Panc1 (cell line): ENCODE measurements at regions not wholly inside any gene's neighbourhood (a gene's known extent, or its start where the extent isn't known, plus 50 kb on each side); places are given as distances from the start of the nearest gene placed in this dataset.

ENCODE experiments used
- ATAC-seq: fragments of 200-7000 bp; cut with Tn5 transposase; 2 replicates; pipeline ENCODE4 v1.9.1; 2020; ENCODE audit warnings: mild to moderate bottlenecking, moderate library complexity
- BruUV-seq: library from RNA; stranded (reverse); fragments of 400-500 nt; replicated peaks from 2 replicates; lab custom pipeline; 2021; lab: Mats Ljungman, UMichigan
- CTCF ChIA-PET: fragments of 300-600 bp; sonication (Branson Sonifier 250); formaldehyde crosslinking; loops from one replicate; lab custom pipeline; 2022; ENCODE audit warnings: antibody characterized with exemption; lab: Charles Lee
- POLR2A ChIA-PET: fragments of 300-600 bp; sonication (Branson Sonifier 250); formaldehyde crosslinking; loops from one replicate; lab custom pipeline; 2022; ENCODE audit warnings: antibody characterized with exemption; lab: Charles Lee
- DNase-seq: peaks from one replicate; pipeline ENCODE4 v3.0.0-alpha.2; 2010; ENCODE audit warnings: low read depth, low spot score
- H3K27ac ChIP-seq: 2 replicates; pipeline ENCODE4 v1.5.1; 2011; ENCODE audit warnings: mild to moderate bottlenecking, low read length, inconsistent platforms
- H3K27me3 ChIP-seq: fragments of 200-500 bp; sonication (Bioruptor generic); 2 replicates; pipeline ENCODE4 v1.6.0; 2014; ENCODE audit warnings: low read length, inconsistent platforms; ENCODE audit not compliant: control insufficient read depth, insufficient read depth
- H3K36me3 ChIP-seq: fragments of 200-500 bp; sonication (Bioruptor generic); 2 replicates; pipeline ENCODE4 v1.5.1; 2014; ENCODE audit warnings: inconsistent platforms, mild to moderate bottlenecking, low read length, moderate library complexity; ENCODE audit not compliant: control insufficient read depth, insufficient read depth
- H3K4me1 ChIP-seq: 2 replicates; pipeline ENCODE4 v1.5.1; 2011; ENCODE audit warnings: inconsistent platforms, mild to moderate bottlenecking, low read length, moderate library complexity; ENCODE audit not compliant: control insufficient read depth, insufficient read depth
- H3K4me3 ChIP-seq, 2 experiments: 2 replicates each; pipeline ENCODE4 v1.5.1; 2011 to 2012; ENCODE audit warnings: low read depth in 2 of 2, low read length in 2 of 2, mild to moderate bottlenecking in 2 of 2, inconsistent platforms in 1 of 2, moderate library complexity in 1 of 2
- H3K9me3 ChIP-seq: fragments of 200-500 bp; sonication (Bioruptor generic); 2 replicates; pipeline ENCODE4 v1.5.1; 2014; ENCODE audit warnings: low read depth, mild to moderate bottlenecking, inconsistent platforms, low read length, moderate library complexity; ENCODE audit not compliant: control insufficient read depth, insufficient read depth
- CTCF ChIP-seq: fragments of 450-650 bp; IDR thresholded peaks from 2 replicates; pipeline ENCODE4 v1.5.1; 2017; ENCODE audit warnings: mild to moderate bottlenecking
- POLR2AphosphoS5 ChIP-seq: IDR thresholded peaks from 2 replicates; pipeline ENCODE4 v1.6.1; 2012; ENCODE audit warnings: mild to moderate bottlenecking, low read depth, low read length, moderate library complexity
- REST ChIP-seq, 2 experiments: IDR thresholded peaks; 2 replicates each; pipeline ENCODE4 v1.6.1; 2011 to 2012; ENCODE audit warnings: low read depth in 2 of 2, control low read depth in 1 of 2, low read length in 1 of 2, mild to moderate bottlenecking in 1 of 2, moderate library complexity in 1 of 2; ENCODE audit not compliant: insufficient read depth in 1 of 2
- SIN3A ChIP-seq: IDR thresholded peaks from 2 replicates; pipeline ENCODE4 v1.6.1; 2012; ENCODE audit warnings: low read depth, mild to moderate bottlenecking, low read length, moderate library complexity, borderline replicate concordance; ENCODE audit not compliant: insufficient read depth
- TCF7L2 ChIP-seq: IDR thresholded peaks from 2 replicates; pipeline ENCODE4 v1.6.1; 2011; ENCODE audit warnings: mild to moderate bottlenecking, low read depth, low read length, inconsistent platforms
- in situ Hi-C: cut with HindIII; loops from 2 replicates; pipeline ENCODE4 v1.10.0; 2016; ENCODE audit warnings: low sequenced_read_pairs, low pct_unique_long_range_greater_than_20kb
- intact Hi-C: fragments of 100-400 bp; cut with micrococcal nuclease; formaldehyde crosslinking; loops from one replicate; pipeline ENCODE4 v1.10.0; 2022; ENCODE audit not compliant: unreplicated experiment

GRCh38 chr12:75587340-75588106, 76.1 kb upstream of the KRR1 start:
- H3K4me3 ChIP-seq = no peak overlapping the region
- H3K27me3 ChIP-seq = no peaks in the 10 kb centered on the region
- ATAC-seq (no peak), DNase-seq (no peak)
- no peaks in the 10 kb centered on the region for H3K36me3 ChIP-seq
- no TSS peak for BruUV-seq
- in situ Hi-C loops (no loop called here), intact Hi-C loops (no loop called here)
- ChIA-PET POLR2A (no interaction called here), CTCF (no interaction called here)
- TF ChIP-seq POLR2AphosphoS5 = no peak
- H3K4me1 ChIP-seq = no peaks in the 10 kb centered on the region
- H3K27ac ChIP-seq = peak overlapping the region; percentile 40; the same call in 1 of the 2 replicates
- H3K9me3 ChIP-seq = peaks cover 9% of the 10 kb centered on the region; the same call in 1 of the 2 replicates

- BruUV-seq = no TSS peak
- no peaks in the 10 kb centered on the region for H3K27me3 ChIP-seq
- ChIA-PET POLR2A (interaction anchor here (0.6 kb wide), 1 partner anchor 108 kb away, joined by 7 read pairs; no protein-coding TSS in a partner anchor), CTCF (interaction anchor here (0.6 kb wide), 1 partner anchor 80 kb away, joined by 5 read pairs; no protein-coding TSS in a partner anchor)
- intact Hi-C loops (no loop called here), in situ Hi-C loops (no loop called here)
- TF ChIP-seq POLR2AphosphoS5 = no peak
- no peak for TF ChIP-seq SIN3A
- no peak for TF ChIP-seq CTCF
- TF ChIP-seq REST (IDR thresholded peaks at IDR 0.05; ENCODE audit: insufficient read depth in 1 of 2, low read depth in 2 of 2, low read length in 1 of 2) = no peak
- no peak for TF ChIP-seq TCF7L2
- ATAC-seq (no peak; the same call in 1 of the 2 replicates), DNase-seq (no peak)
- H3K4me3 ChIP-seq = no peak overlapping the region
- H3K9me3 ChIP-seq = 0 out of 2 replicates have a peak, but pooled peaks cover 6% of the 10 kb centered on the region
- peaks cover 6% of the 10 kb centered on the region; the same call in 1 of the 2 replicates for H3K4me1 ChIP-seq
- H3K27ac ChIP-seq = no peak overlapping the region
- no peaks in the 10 kb centered on the region for H3K36me3 ChIP-seq
Observed at GRCh38 chr12:75585330-75585729, 73.9 kb upstream of the KRR1 start.

- Histone ChIP-seq H3K9me3 (0 out of 2 replicates have a peak, but pooled peaks cover 6% of the 10 kb centered on the region), H3K27ac (no peak overlapping the region; the same call in 1 of the 2 replicates), H3K4me1 (peaks cover 6% of the 10 kb centered on the region; the same call in 1 of the 2 replicates), H3K36me3 (no peaks in the 10 kb centered on the region), H3K4me3 (no peak overlapping the region), H3K27me3 (no peaks in the 10 kb centered on the region)
- BruUV-seq = no TSS peak
- in situ Hi-C loops = no loop called here
- TF ChIP-seq REST (IDR thresholded peaks at IDR 0.05; ENCODE audit: insufficient read depth in 1 of 2, low read depth in 2 of 2, low read length in 1 of 2) = no peak
- no peak for TF ChIP-seq CTCF
- no peak; the same call in 1 of the 2 replicates for ATAC-seq
- POLR2A ChIA-PET = no interaction called here
- intact Hi-C loops = no loop called here
- CTCF ChIA-PET = no interaction called here
- DNase-seq = no peak
Observed at GRCh38 chr12:75583355-75583754, 71.9 kb upstream of the KRR1 start.
